H9 (cell line): ENCODE measurements at regions not wholly inside any gene's neighbourhood (a gene's known extent, or its start where the extent isn't known, plus 50 kb on each side); places are given as distances from the start of the nearest gene placed in this dataset.

Experiments
- DNase-seq: peaks from one replicate; pipeline ENCODE4 v3.0.0-alpha.2; 2017
- H2AFZ ChIP-seq: one replicate; pipeline ENCODE4 v1.6.1; 2013; ENCODE audit warnings: mild to moderate bottlenecking, low read length, control low read depth, moderate library complexity
- H2AK5ac ChIP-seq: 2 replicates; pipeline ENCODE4 v1.6.1; 2013; ENCODE audit warnings: low read length, control low read depth, mixed read lengths; ENCODE audit not compliant: insufficient read length
- H2BK120ac ChIP-seq: one replicate; pipeline ENCODE4 v1.6.1; 2013; ENCODE audit warnings: low read depth, mild to moderate bottlenecking, low read length, control low read depth, inconsistent platforms; ENCODE audit not compliant: poor library complexity, severe bottlenecking
- H2BK12ac ChIP-seq: 2 replicates; pipeline ENCODE4 v1.6.1; 2013; ENCODE audit warnings: low read length, control low read depth, mixed read lengths, low read depth; ENCODE audit not compliant: insufficient read length
- H2BK15ac ChIP-seq: 2 replicates; pipeline ENCODE4 v1.6.1; 2013; ENCODE audit warnings: low read depth, low read length, control low read depth
- H2BK20ac ChIP-seq: one replicate; pipeline ENCODE4 v1.6.1; 2013; ENCODE audit warnings: low read depth, mild to moderate bottlenecking, low read length, control low read depth, inconsistent platforms; ENCODE audit not compliant: poor library complexity, severe bottlenecking
- H2BK5ac ChIP-seq: 2 replicates; pipeline ENCODE4 v1.6.1; 2013; ENCODE audit warnings: low read length, control low read depth, mixed read lengths; ENCODE audit not compliant: insufficient read length
- H3K14ac ChIP-seq: 2 replicates; pipeline ENCODE4 v1.6.1; 2013; ENCODE audit warnings: low read length, control low read depth; ENCODE audit not compliant: insufficient read depth
- H3K18ac ChIP-seq: 2 replicates; pipeline ENCODE4 v1.6.1; 2013; ENCODE audit warnings: low read depth, mild to moderate bottlenecking, mixed read lengths, low read length, control low read depth; ENCODE audit not compliant: insufficient read length
- H3K23ac ChIP-seq: 2 replicates; pipeline ENCODE4 v1.6.1; 2013; ENCODE audit warnings: low read length, control low read depth, mixed read lengths, low read depth; ENCODE audit not compliant: insufficient read length
- H3K23me2 ChIP-seq: 2 replicates; pipeline ENCODE4 v1.6.1; 2013; ENCODE audit warnings: low read depth, mild to moderate bottlenecking, mixed read lengths, low read length, control low read depth; ENCODE audit not compliant: insufficient read length, poor library complexity, severe bottlenecking
- H3K27ac ChIP-seq: 2 replicates; pipeline ENCODE4 v1.5.1; 2013; ENCODE audit warnings: low read length, control low read depth, mixed read lengths, low read depth; ENCODE audit not compliant: insufficient read length
- H3K27me3 ChIP-seq: 2 replicates; pipeline ENCODE4 v1.6.1; 2013; ENCODE audit warnings: low read length, control low read depth, inconsistent platforms; ENCODE audit not compliant: insufficient read depth
- H3K4ac ChIP-seq: 2 replicates; pipeline ENCODE4 v1.6.1; 2013; ENCODE audit warnings: low read depth, mild to moderate bottlenecking, control low read depth, inconsistent platforms, low read length, moderate library complexity
- H3K4me1 ChIP-seq: 2 replicates; pipeline ENCODE4 v1.6.1; 2013; ENCODE audit warnings: low read length, control low read depth, inconsistent platforms; ENCODE audit not compliant: insufficient read depth
- H3K4me2 ChIP-seq: 2 replicates; pipeline ENCODE4 v1.6.1; 2013; ENCODE audit warnings: low read length, control low read depth, mixed read lengths; ENCODE audit not compliant: insufficient read length, insufficient read depth
- H3K56ac ChIP-seq: 2 replicates; pipeline ENCODE4 v1.6.1; 2013; ENCODE audit warnings: low read depth, mild to moderate bottlenecking, mixed read lengths, low read length, control low read depth; ENCODE audit not compliant: insufficient read length
- H3K79me1 ChIP-seq: 2 replicates; pipeline ENCODE4 v1.6.1; 2013; ENCODE audit warnings: low read depth, mild to moderate bottlenecking, moderate library complexity, low read length, control low read depth, inconsistent platforms; ENCODE audit not compliant: insufficient read depth, poor library complexity, severe bottlenecking
- H3K79me2 ChIP-seq: 2 replicates; pipeline ENCODE4 v1.6.1; 2013; ENCODE audit warnings: low read length, control low read depth, inconsistent platforms; ENCODE audit not compliant: insufficient read depth
- H3K9ac ChIP-seq: 2 replicates; pipeline ENCODE4 v1.6.1; 2013; ENCODE audit warnings: low read length, control low read depth, mixed read lengths; ENCODE audit not compliant: insufficient read length; ENCODE audit errors: extremely low read depth
- H3K9me3 ChIP-seq: one replicate; pipeline ENCODE4 v1.6.1; 2013; ENCODE audit warnings: low read depth, low read length, inconsistent platforms; ENCODE audit not compliant: control insufficient read depth
- H3T11ph ChIP-seq: one replicate; pipeline ENCODE4 v1.6.1; 2013; ENCODE audit warnings: mild to moderate bottlenecking, low read length, control low read depth, inconsistent platforms
- H4K20me1 ChIP-seq: one replicate; pipeline ENCODE4 v1.6.1; 2013; ENCODE audit not compliant: control insufficient read depth, insufficient read length, insufficient read depth
- H4K5ac ChIP-seq: 2 replicates; pipeline ENCODE4 v1.6.1; 2013; ENCODE audit warnings: low read depth, mild to moderate bottlenecking, mixed read lengths, low read length, control low read depth; ENCODE audit not compliant: insufficient read length
- H4K8ac ChIP-seq: replicated peaks from 2 replicates; pipeline ENCODE4 v1.6.1; 2013; ENCODE audit warnings: low read length, control low read depth, mixed read lengths, low read depth; ENCODE audit not compliant: insufficient read length
- H4K91ac ChIP-seq: 2 replicates; pipeline ENCODE4 v1.6.1; 2013; ENCODE audit warnings: low read depth, mild to moderate bottlenecking, moderate library complexity, mixed read lengths, low read length, control low read depth; ENCODE audit not compliant: insufficient read length
- H3K27ac Mint-ChIP-seq, 3 experiments: 2 replicates in 2 of 3; 3 replicates in 1 of 3; pipeline ENCODE4 v1.8.0; 2020 to 2021; ENCODE audit warnings: mixed read lengths in 3 of 3, mild to moderate bottlenecking in 1 of 3, moderate library complexity in 1 of 3
- H3K27me3 Mint-ChIP-seq: 2 replicates; pipeline ENCODE4 v1.8.0; 2021; ENCODE audit warnings: low read depth, mild to moderate bottlenecking, moderate library complexity, mixed read lengths
- H3K36me3 Mint-ChIP-seq, 3 experiments: 2 replicates in 2 of 3; 3 replicates in 1 of 3; pipeline ENCODE4 v1.8.0; 2020 to 2021; ENCODE audit warnings: low read depth in 3 of 3, mixed read lengths in 3 of 3; ENCODE audit not compliant: insufficient read depth in 1 of 3
- H3K4me1 Mint-ChIP-seq, 2 experiments: 2 replicates each; pipeline ENCODE4 v1.8.0; 2020; ENCODE audit warnings: mixed read lengths in 2 of 2
- H3K4me3 Mint-ChIP-seq, 2 experiments: 2 replicates in 1 of 2; 3 replicates in 1 of 2; pipeline ENCODE4 v1.8.0; 2020 to 2021; ENCODE audit warnings: mild to moderate bottlenecking in 2 of 2, mixed read lengths in 2 of 2, moderate library complexity in 1 of 2
- H3K9me3 Mint-ChIP-seq, 2 experiments: 2 replicates in 1 of 2; 3 replicates in 1 of 2; pipeline ENCODE4 v1.8.0; 2020; ENCODE audit warnings: mild to moderate bottlenecking in 2 of 2, mixed read lengths in 2 of 2, moderate library complexity in 1 of 2
- WGBS: extraction: QIAGEN DNeasy Blood & Tissue Kit; methylation state at CpG from one replicate; pipeline ENCODE4 v1.1.7; 2013; ENCODE audit warnings: missing lambda C conversion rate, low lambda C conversion rate, mixed read lengths; ENCODE audit not compliant: insufficient read length; ENCODE audit errors: extremely low coverage; 5-methylcytosine and 5-hydroxymethylcytosine counted together
- TF ChIP-seq, protein P1 (sequence below): fragments of 200-600 bp; sonication (generic); conservative IDR thresholded peaks from 3 replicates; pipeline ENCODE4 v1.8.0; 2021; ENCODE audit warnings: antibody characterized with exemption, mild to moderate bottlenecking

GRCh38 chr2:129656081-129656598 is 323.3 kb upstream of the RAB6C start:
- H3K79me1 ChIP-seq = no peaks in the 10 kb centered on the region
- Mint-ChIP-seq H3K36me3 (peaks cover 2 to 13% (median 6%) of the 10 kb centered on the region in 3 experiments; a peak in 4 of 7 replicates), H3K9me3 (peaks cover 10 to 11% of the 10 kb centered on the region in 2 experiments; a peak in 4 of 5 replicates), H3K4me1 (peaks cover 8% of the 10 kb centered on the region in 2 experiments; a peak in 3 of 4 replicates), H3K27me3 (no peaks in the 10 kb centered on the region; the same call in 1 of the 2 replicates), H3K4me3 (no peak overlapping the region), H3K27ac (no peak overlapping the region)
- no peaks in the 10 kb centered on the region for H3K4me1 ChIP-seq
- no CpG with 5 or more reads among the region's 6 CpGs for WGBS
- no peak overlapping the region for H2BK5ac ChIP-seq
- no peaks in the 10 kb centered on the region for H4K20me1 ChIP-seq
- no peak overlapping the region for H3K18ac ChIP-seq
- H4K5ac ChIP-seq = no peak overlapping the region
- H4K91ac ChIP-seq = no peak overlapping the region
- no peak overlapping the region for H3K9ac ChIP-seq
- no peak overlapping the region for H2AK5ac ChIP-seq
- H3K56ac ChIP-seq = no peak overlapping the region
- no peaks in the 10 kb centered on the region for H3K9me3 ChIP-seq
- H2BK12ac ChIP-seq = no peak overlapping the region
- H3K23me2 ChIP-seq = peaks cover 3% of the 10 kb centered on the region
- TF ChIP-seq, protein P1, sequence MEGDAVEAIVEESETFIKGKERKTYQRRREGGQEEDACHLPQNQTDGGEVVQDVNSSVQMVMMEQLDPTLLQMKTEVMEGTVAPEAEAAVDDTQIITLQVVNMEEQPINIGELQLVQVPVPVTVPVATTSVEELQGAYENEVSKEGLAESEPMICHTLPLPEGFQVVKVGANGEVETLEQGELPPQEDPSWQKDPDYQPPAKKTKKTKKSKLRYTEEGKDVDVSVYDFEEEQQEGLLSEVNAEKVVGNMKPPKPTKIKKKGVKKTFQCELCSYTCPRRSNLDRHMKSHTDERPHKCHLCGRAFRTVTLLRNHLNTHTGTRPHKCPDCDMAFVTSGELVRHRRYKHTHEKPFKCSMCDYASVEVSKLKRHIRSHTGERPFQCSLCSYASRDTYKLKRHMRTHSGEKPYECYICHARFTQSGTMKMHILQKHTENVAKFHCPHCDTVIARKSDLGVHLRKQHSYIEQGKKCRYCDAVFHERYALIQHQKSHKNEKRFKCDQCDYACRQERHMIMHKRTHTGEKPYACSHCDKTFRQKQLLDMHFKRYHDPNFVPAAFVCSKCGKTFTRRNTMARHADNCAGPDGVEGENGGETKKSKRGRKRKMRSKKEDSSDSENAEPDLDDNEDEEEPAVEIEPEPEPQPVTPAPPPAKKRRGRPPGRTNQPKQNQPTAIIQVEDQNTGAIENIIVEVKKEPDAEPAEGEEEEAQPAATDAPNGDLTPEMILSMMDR = no peak
- no peak overlapping the region for H3K27ac ChIP-seq
- H2BK15ac ChIP-seq = no peak overlapping the region
- H3K14ac ChIP-seq = no peak overlapping the region
- no peak overlapping the region for H3T11ph ChIP-seq
- no peaks in the 10 kb centered on the region for H3K79me2 ChIP-seq
- H3K4me2 ChIP-seq = no peak overlapping the region
- H3K4ac ChIP-seq = no peak overlapping the region
- no peak overlapping the region for H2AFZ ChIP-seq
- H3K23ac ChIP-seq = no peak overlapping the region
- H2BK120ac ChIP-seq = no peak overlapping the region
- DNase-seq = no peak
- no peaks in the 10 kb centered on the region for H3K27me3 ChIP-seq
- no peak overlapping the region for H4K8ac ChIP-seq
- H2BK20ac ChIP-seq = no peak overlapping the region
